ENCODE measurements at regions not wholly inside any gene's neighbourhood (a gene's known extent, or its start where the extent isn't known, plus 50 kb on each side); places are given as distances from the start of the nearest gene placed in this dataset.
"Not testable (repeated sequence)": the region's sequence is repeated elsewhere in the genome, so short reads cannot be mapped to it uniquely, and the experiment has no call there.

GRCh38 chr20:55333798-55334197, 671.5 kb downstream of the CBLN4 start:
- no peak overlapping the region for H3K27ac ChIP-seq
- no peaks in the 10 kb centered on the region for H3K36me3 ChIP-seq (replicated peaks in 1 of 2)
- 33 to 51% (median 44%) methylated on average over 2 of the region's 2 CpGs for WGBS, 4 donors
- no peak overlapping the region for H3K4me3 ChIP-seq
- TF ChIP-seq POLR2A (IDR thresholded peaks at IDR 0.05) (no peak), CTCF (IDR thresholded peaks at IDR 0.05) (no peak)
- no peaks in the 10 kb centered on the region for H3K27me3 ChIP-seq
- H3K9me3 ChIP-seq (replicated peaks in 1 of 3) = no peaks in the 10 kb centered on the region
- intact Hi-C loops (cut with DNase I) = no loop called here
- no peak for DNase-seq
- no peaks in the 10 kb centered on the region for H3K4me1 ChIP-seq (replicated peaks in 1 of 2)

GRCh38 chr20:55329108-55329507, 676.2 kb downstream of the CBLN4 start:
- Histone ChIP-seq H3K36me3 (replicated peaks in 1 of 2) (no peaks in the 10 kb centered on the region), H3K9me3 (replicated peaks in 1 of 3) (no peaks in the 10 kb centered on the region), H3K27me3 (no peaks in the 10 kb centered on the region), H3K4me1 (replicated peaks in 1 of 2) (no peaks in the 10 kb centered on the region), H3K4me3 (no peak overlapping the region), H3K27ac (no peak overlapping the region)
- 57 to 79% (median 66%) methylated on average over 4 of the region's 4 CpGs for WGBS, 4 donors
- no peak for TF ChIP-seq CTCF (IDR thresholded peaks at IDR 0.05)
- TF ChIP-seq POLR2A (IDR thresholded peaks at IDR 0.05) = no peak
- no peak for DNase-seq
- intact Hi-C loops (cut with DNase I) = no loop called here

- no peak for DNase-seq
- TF ChIP-seq POLR2A (IDR thresholded peaks at IDR 0.05) (no peak), CTCF (IDR thresholded peaks at IDR 0.05) (no peak)
- no peak overlapping the region for H3K4me3 ChIP-seq
- H3K36me3 ChIP-seq (replicated peaks in 1 of 2) = no peaks in the 10 kb centered on the region
- 51 to 66% (median 55%) methylated on average over 2 of the region's 2 CpGs for WGBS, 4 donors
- no peak overlapping the region for H3K27ac ChIP-seq
- no peaks in the 10 kb centered on the region for H3K9me3 ChIP-seq (replicated peaks in 1 of 3)
- H3K27me3 ChIP-seq = no peaks in the 10 kb centered on the region
- intact Hi-C loops (cut with DNase I) = no loop called here
- no peaks in the 10 kb centered on the region for H3K4me1 ChIP-seq (replicated peaks in 1 of 2)
These were observed 682.6 kb downstream of the CBLN4 start for GRCh38 chr20:55322745-55323144.

GRCh38 chr20:55316753-55317152, 688.6 kb downstream of the CBLN4 start:
- no peak for DNase-seq
- WGBS, 4 donors = 44 to 55% (median 47%) methylated on average over 1 of the region's 1 CpG
- no peaks in the 10 kb centered on the region for H3K27me3 ChIP-seq
- no peaks in the 10 kb centered on the region for H3K4me1 ChIP-seq (replicated peaks in 1 of 2)
- no peaks in the 10 kb centered on the region for H3K36me3 ChIP-seq (replicated peaks in 1 of 2)
- no peak for TF ChIP-seq CTCF (IDR thresholded peaks at IDR 0.05)
- no peak for TF ChIP-seq POLR2A (IDR thresholded peaks at IDR 0.05)
- intact Hi-C loops (cut with DNase I) = no loop called here
- H3K9me3 ChIP-seq (replicated peaks in 1 of 3) = no peaks in the 10 kb centered on the region
- H3K27ac ChIP-seq = no peak overlapping the region
- H3K4me3 ChIP-seq = no peak overlapping the region

- H3K36me3 ChIP-seq (replicated peaks in 1 of 2); intact Hi-C loops (cut with DNase I); H3K4me1 ChIP-seq (replicated peaks in 1 of 2); H3K4me3 ChIP-seq; H3K27ac ChIP-seq; H3K9me3 ChIP-seq (replicated peaks in 1 of 3); DNase-seq; H3K27me3 ChIP-seq: not testable (repeated sequence)
These were observed 694.5 kb downstream of the CBLN4 start for GRCh38 chr20:55310844-55311243.
